Fibroblast of lung (primary cell): ENCODE measurements at regions not wholly inside any gene's neighbourhood (a gene's known extent, or its start where the extent isn't known, plus 50 kb on each side); places are given as distances from the start of the nearest gene placed in this dataset.

Experiments used
- DNase-seq, 2 donors: peaks; one replicate each; pipeline versions ENCODE4 v3.0.0 to v3.0.0-alpha.2; 2010; ENCODE audit warnings: low read depth in 2 of 2
- H2AFZ ChIP-seq: 2 replicates; pipeline ENCODE4 v1.5.1; 2012; ENCODE audit warnings: low read length, control low read depth, inconsistent platforms
- H3K27ac ChIP-seq: 2 replicates; pipeline ENCODE4 v1.5.1; 2011; ENCODE audit warnings: low read length, control low read depth; ENCODE audit not compliant: insufficient read depth
- H3K27me3 ChIP-seq: 2 replicates; pipeline ENCODE4 v1.5.1; 2011; ENCODE audit warnings: mild to moderate bottlenecking, low read length; ENCODE audit not compliant: control insufficient read depth, insufficient read depth
- H3K36me3 ChIP-seq: 2 replicates; pipeline ENCODE4 v1.5.1; 2011; ENCODE audit warnings: low read length; ENCODE audit not compliant: control insufficient read depth, insufficient read depth
- H3K4me1 ChIP-seq: 2 replicates; pipeline ENCODE4 v1.5.1; 2011; ENCODE audit warnings: low read length; ENCODE audit not compliant: control insufficient read depth, insufficient read depth; ENCODE audit errors: extremely low read depth
- H3K4me2 ChIP-seq: 2 replicates; pipeline ENCODE4 v1.5.1; 2011; ENCODE audit warnings: low read length, control low read depth; ENCODE audit not compliant: insufficient read depth; ENCODE audit errors: extremely low read depth
- H3K4me3 ChIP-seq, 4 experiments: fragments of 200-600 bp in 1 of 4; sonication (generic) in 1 of 4; replicated peaks in 1 of 4; 2 replicates each; pipeline ENCODE4 v1.5.1; 2011 to 2016; ENCODE audit warnings: low read length in 4 of 4, low read depth in 3 of 4, mild to moderate bottlenecking in 3 of 4, control low read depth in 2 of 4, inconsistent platforms in 1 of 4, mixed read lengths in 1 of 4; ENCODE audit not compliant: insufficient read depth in 1 of 4; ENCODE audit errors: control extremely low read depth in 1 of 4
- H3K79me2 ChIP-seq: 2 replicates; pipeline ENCODE4 v1.5.1; 2012; ENCODE audit warnings: mild to moderate bottlenecking, low read length, inconsistent platforms; ENCODE audit not compliant: control insufficient read depth, insufficient read depth
- H3K9ac ChIP-seq: 2 replicates; pipeline ENCODE4 v1.5.1; 2011; ENCODE audit warnings: mild to moderate bottlenecking, low read length, control low read depth; ENCODE audit not compliant: insufficient read depth
- H3K9me3 ChIP-seq: 2 replicates; pipeline ENCODE4 v1.5.1; 2012; ENCODE audit warnings: low read depth, low read length; ENCODE audit not compliant: control insufficient read depth, insufficient read depth
- H4K20me1 ChIP-seq: 2 replicates; pipeline ENCODE4 v1.5.1; 2011; ENCODE audit warnings: low read length; ENCODE audit not compliant: control insufficient read depth, insufficient read depth; ENCODE audit errors: extremely low read depth
- EZH2 ChIP-seq: IDR thresholded peaks from 2 replicates; pipeline ENCODE4 v1.5.1; 2012; ENCODE audit warnings: low read length, control low read depth, mild to moderate bottlenecking; ENCODE audit errors: missing control alignments
- TF ChIP-seq, protein P1 (sequence below), 2 donors: IDR thresholded peaks in 1 of 2; conservative IDR thresholded peaks in 1 of 2; 1 replicate in 1 of 2; 2 replicates in 1 of 2; pipeline ENCODE4 v1.5.1; 2011 to 2012; ENCODE audit warnings: low read length in 2 of 2, control low read depth in 1 of 2, inconsistent platforms in 1 of 2, low read depth in 1 of 2, mild to moderate bottlenecking in 1 of 2

- no peak overlapping the region for H3K9ac ChIP-seq
- H2AFZ ChIP-seq: peak overlapping the region; percentile 6
- no peak for DNase-seq
- no peaks in the 10 kb centered on the region for H4K20me1 ChIP-seq
- no peaks in the 10 kb centered on the region for H3K79me2 ChIP-seq
- H3K27ac ChIP-seq: no peak overlapping the region
- no peaks in the 10 kb centered on the region for H3K27me3 ChIP-seq
- peak overlapping the region; percentile 13 for H3K4me2 ChIP-seq
- no peak overlapping the region for H3K4me3 ChIP-seq
- H3K4me1 ChIP-seq: no peaks in the 10 kb centered on the region
- no peaks in the 10 kb centered on the region for H3K9me3 ChIP-seq
- no peaks in the 10 kb centered on the region for H3K36me3 ChIP-seq
- TF ChIP-seq EZH2: no peak
- TF ChIP-seq, protein P1, sequence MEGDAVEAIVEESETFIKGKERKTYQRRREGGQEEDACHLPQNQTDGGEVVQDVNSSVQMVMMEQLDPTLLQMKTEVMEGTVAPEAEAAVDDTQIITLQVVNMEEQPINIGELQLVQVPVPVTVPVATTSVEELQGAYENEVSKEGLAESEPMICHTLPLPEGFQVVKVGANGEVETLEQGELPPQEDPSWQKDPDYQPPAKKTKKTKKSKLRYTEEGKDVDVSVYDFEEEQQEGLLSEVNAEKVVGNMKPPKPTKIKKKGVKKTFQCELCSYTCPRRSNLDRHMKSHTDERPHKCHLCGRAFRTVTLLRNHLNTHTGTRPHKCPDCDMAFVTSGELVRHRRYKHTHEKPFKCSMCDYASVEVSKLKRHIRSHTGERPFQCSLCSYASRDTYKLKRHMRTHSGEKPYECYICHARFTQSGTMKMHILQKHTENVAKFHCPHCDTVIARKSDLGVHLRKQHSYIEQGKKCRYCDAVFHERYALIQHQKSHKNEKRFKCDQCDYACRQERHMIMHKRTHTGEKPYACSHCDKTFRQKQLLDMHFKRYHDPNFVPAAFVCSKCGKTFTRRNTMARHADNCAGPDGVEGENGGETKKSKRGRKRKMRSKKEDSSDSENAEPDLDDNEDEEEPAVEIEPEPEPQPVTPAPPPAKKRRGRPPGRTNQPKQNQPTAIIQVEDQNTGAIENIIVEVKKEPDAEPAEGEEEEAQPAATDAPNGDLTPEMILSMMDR (conservative IDR thresholded peaks at IDR 0.05 in 1 of 2, IDR thresholded peaks at IDR 0.05 in 1 of 2; ENCODE audit: low read depth in 1 of 2, low read length in 2 of 2): no peak
Measured at GRCh38 chr2:181309586-181309985, 147.6 kb upstream of the ITGA4 start.

DNA sequence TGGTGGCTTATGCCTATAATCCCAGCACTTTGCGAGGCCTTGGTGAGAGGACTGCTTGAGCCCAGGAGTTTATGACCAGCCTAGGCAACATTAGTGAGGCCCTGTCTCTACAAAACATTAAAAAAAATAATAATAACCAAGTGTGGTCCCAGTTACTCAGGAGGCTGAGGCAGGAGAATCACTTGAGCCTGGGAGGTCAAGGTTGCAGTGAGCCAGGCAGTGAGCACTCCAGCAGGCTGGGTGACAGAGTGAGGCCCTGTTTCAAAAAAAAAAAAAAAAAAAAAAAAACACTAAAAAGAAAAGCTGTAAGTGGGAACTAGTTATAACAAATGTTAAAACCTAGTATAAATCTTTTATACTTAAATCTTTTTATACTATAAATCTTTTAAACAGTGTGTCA is 146.2 kb upstream of the ITGA4 start:
- Histone ChIP-seq H3K4me3 (no peak overlapping the region), H3K27ac (no peak overlapping the region), H3K9ac (no peak overlapping the region), H3K79me2 (no peaks in the 10 kb centered on the region), H3K36me3 (no peaks in the 10 kb centered on the region), H3K4me1 (no peaks in the 10 kb centered on the region), H4K20me1 (no peaks in the 10 kb centered on the region), H2AFZ (no peak overlapping the region), H3K4me2 (no peak overlapping the region), H3K27me3 (no peaks in the 10 kb centered on the region), H3K9me3 (no peaks in the 10 kb centered on the region)
- no peak for DNase-seq
- TF ChIP-seq, protein P1 (conservative IDR thresholded peaks at IDR 0.05 in 1 of 2, IDR thresholded peaks at IDR 0.05 in 1 of 2; ENCODE audit: low read depth in 1 of 2, low read length in 2 of 2): no peak
- no peak for TF ChIP-seq EZH2

DNA sequence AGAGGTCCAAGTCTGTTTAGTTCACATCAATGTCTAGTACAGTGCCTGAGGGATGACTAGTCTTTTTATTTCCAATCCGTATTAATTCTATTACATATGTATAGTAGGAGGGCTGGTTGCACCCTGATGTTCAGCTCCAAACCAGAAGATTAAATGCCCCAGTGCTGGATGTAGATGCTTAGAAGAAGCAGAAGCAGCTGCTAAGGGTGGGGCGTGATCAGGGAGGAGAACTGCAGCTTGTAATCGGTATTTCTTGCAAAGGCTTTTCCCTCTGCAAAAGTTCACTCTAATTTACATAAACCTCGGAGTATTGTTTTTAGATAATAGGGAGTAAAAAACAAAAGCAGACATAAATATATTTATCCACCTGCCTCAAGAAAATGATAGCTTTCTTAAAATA is 145.3 kb upstream of the ITGA4 start:
- H2AFZ ChIP-seq: no peak overlapping the region
- no peak overlapping the region for H3K4me2 ChIP-seq
- no peaks in the 10 kb centered on the region for H3K79me2 ChIP-seq
- H4K20me1 ChIP-seq: no peaks in the 10 kb centered on the region
- TF ChIP-seq EZH2: no peak
- TF ChIP-seq, protein P1 (conservative IDR thresholded peaks at IDR 0.05 in 1 of 2, IDR thresholded peaks at IDR 0.05 in 1 of 2; ENCODE audit: low read depth in 1 of 2, low read length in 2 of 2): no peak
- H3K27me3 ChIP-seq: no peaks in the 10 kb centered on the region
- H3K4me3 ChIP-seq: no peak overlapping the region
- DNase-seq: no peak
- no peak overlapping the region for H3K9ac ChIP-seq
- H3K4me1 ChIP-seq: no peaks in the 10 kb centered on the region
- no peaks in the 10 kb centered on the region for H3K9me3 ChIP-seq
- H3K36me3 ChIP-seq: no peaks in the 10 kb centered on the region
- H3K27ac ChIP-seq: no peak overlapping the region
